Uterus (tissue), 2 donors: ENCODE measurements at regions not wholly inside any gene's neighbourhood (a gene's known extent, or its start where the extent isn't known, plus 50 kb on each side); places are given as distances from the start of the nearest gene placed in this dataset.

Source experiments
- CTCF ChIP-seq, 4 experiments: fragments of 200-600 bp in 2 of 4; fragments of 450-650 bp in 2 of 4; sonication (generic) in 2 of 4; IDR thresholded peaks; one replicate each; pipeline ENCODE4 v1.5.1; 2016 to 2019; ENCODE audit warnings: antibody characterized with exemption in 4 of 4, mild to moderate bottlenecking in 2 of 4, moderate library complexity in 1 of 4
- POLR2A ChIP-seq, 2 donors: fragments of 450-650 bp; IDR thresholded peaks; one replicate each; pipeline ENCODE4 v1.6.1; 2016; ENCODE audit warnings: antibody characterized with exemption in 2 of 2, mild to moderate bottlenecking in 1 of 2, moderate library complexity in 1 of 2

GRCh38 chr3:163547014-163547685 lies 1531.1 kb downstream of the SI start:
- TF ChIP-seq CTCF (IDR thresholded peaks at IDR 0.05) (no peak), POLR2A (IDR thresholded peaks at IDR 0.05) (no peak)
